Lower leg skin (tissue), 4 donors: ENCODE measurements at regions not wholly inside any gene's neighbourhood (a gene's known extent, or its start where the extent isn't known, plus 50 kb on each side); places are given as distances from the start of the nearest gene placed in this dataset.

Experiments used
- DNase-seq, 2 donors: peaks; one replicate each; pipeline ENCODE4 v3.0.0-alpha.2; 2019; ENCODE audit warnings: low spot score in 2 of 2
- H3K4me3 ChIP-seq: fragments of 200-600 bp; sonication (generic); 2 replicates; pipeline ENCODE4 v1.5.1; 2017; ENCODE audit warnings: mild to moderate bottlenecking, low read depth; ENCODE audit not compliant: poor library complexity, severe bottlenecking
- CTCF ChIP-seq, 3 donors: fragments of 450-650 bp; IDR thresholded peaks; one replicate each; pipeline ENCODE4 v1.5.1; 2016; ENCODE audit warnings: antibody characterized with exemption in 3 of 3, mild to moderate bottlenecking in 3 of 3, moderate library complexity in 2 of 3
- POLR2A ChIP-seq, 2 donors: fragments of 450-650 bp; IDR thresholded peaks; one replicate each; pipeline ENCODE4 v1.6.1; 2016 to 2017; ENCODE audit warnings: antibody characterized with exemption in 2 of 2, mild to moderate bottlenecking in 1 of 2, moderate library complexity in 1 of 2
- WGBS, 2 donors: methylation state at CpG; one replicate each; pipeline ENCODE4 v1.1.5; 2018; 5-methylcytosine and 5-hydroxymethylcytosine counted together
- intact Hi-C: fragments of 100-400 bp; cut with DNase I; formaldehyde crosslinking; loops from one replicate; pipeline ENCODE4 v1.15.0; 2023; ENCODE audit warnings: low total_unique reads

GRCh38 chr2:176567361-176567760 is 298.1 kb downstream of the MTX2 start:
- no peak for DNase-seq
- intact Hi-C loops, result no loop called here
- H3K4me3 ChIP-seq, result no peak overlapping the region
- 82 to 91% methylated on average over 2 of the region's 2 CpGs for WGBS, 2 donors
- no peak for TF ChIP-seq CTCF (IDR thresholded peaks at IDR 0.05)
- TF ChIP-seq POLR2A (IDR thresholded peaks at IDR 0.05), result no peak

GRCh38 chr2:176569574-176569973 is 300.3 kb downstream of the MTX2 start:
- TF ChIP-seq CTCF (IDR thresholded peaks at IDR 0.05) (no peak), POLR2A (IDR thresholded peaks at IDR 0.05) (no peak)
- H3K4me3 ChIP-seq, result no peak overlapping the region
- DNase-seq, result no peak
- 85 to 95% methylated on average over 3 of the region's 3 CpGs for WGBS, 2 donors
- intact Hi-C loops, result no loop called here

GRCh38 chr2:176573612-176574483 is 304.6 kb downstream of the MTX2 start:
- WGBS, 2 donors, result 83 to 85% methylated on average over 4 of the region's 4 CpGs
- intact Hi-C loops, result no loop called here
- H3K4me3 ChIP-seq, result no peak overlapping the region
- DNase-seq, result no peak
- TF ChIP-seq CTCF (IDR thresholded peaks at IDR 0.05), result no peak
- TF ChIP-seq POLR2A (IDR thresholded peaks at IDR 0.05), result no peak

GRCh38 chr2:176574484-176575236 is 305.4 kb downstream of the MTX2 start:
- WGBS, 2 donors, result 88 to 89% methylated on average over 9 of the region's 9 CpGs
- H3K4me3 ChIP-seq, result no peak overlapping the region
- intact Hi-C loops, result no loop called here
- no peak for DNase-seq
- TF ChIP-seq CTCF (IDR thresholded peaks at IDR 0.05) (no peak), POLR2A (IDR thresholded peaks at IDR 0.05) (no peak)

GRCh38 chr2:176575237-176575744 is 306.0 kb downstream of the MTX2 start:
- intact Hi-C loops, result no loop called here
- no peak for DNase-seq
- H3K4me3 ChIP-seq, result no peak overlapping the region
- TF ChIP-seq CTCF (IDR thresholded peaks at IDR 0.05) (no peak), POLR2A (IDR thresholded peaks at IDR 0.05) (no peak)
- WGBS, 2 donors, result 77 to 80% methylated on average over 6 of the region's 6 CpGs
